CD14-positive monocyte (primary cell): ENCODE measurements at regions not wholly inside any gene's neighbourhood (a gene's known extent, or its start where the extent isn't known, plus 50 kb on each side); places are given as distances from the start of the nearest gene placed in this dataset.

Source experiments
- DNase-seq, 3 donors: peaks; one replicate each; pipeline ENCODE4 v3.0.0-alpha.2; 2011 to 2022
- H2AFZ ChIP-seq: 2 replicates; pipeline ENCODE4 v1.6.0; 2012; ENCODE audit warnings: mild to moderate bottlenecking, low read depth, low read length, inconsistent platforms; ENCODE audit not compliant: insufficient read depth, poor library complexity, severe bottlenecking
- H3K27ac ChIP-seq, 2 donors: 1 replicate in 1 of 2; 2 replicates in 1 of 2; pipeline ENCODE4 v1.5.1; 2012 to 2013; ENCODE audit warnings: low read length in 2 of 2, control low read depth in 1 of 2, inconsistent platforms in 1 of 2, low read depth in 1 of 2, mild to moderate bottlenecking in 1 of 2
- H3K27me3 ChIP-seq, 2 donors: one replicate each; pipeline versions ENCODE4 v1.6.0 to v1.6.1; 2011 to 2013; ENCODE audit warnings: low read length in 2 of 2; ENCODE audit not compliant: control insufficient read depth in 2 of 2, insufficient read depth in 2 of 2
- H3K36me3 ChIP-seq, 2 donors: replicated peaks in 1 of 2; 1 replicate in 1 of 2; 2 replicates in 1 of 2; pipeline versions ENCODE4 v1.5.1 to v1.6.1; 2012 to 2013; ENCODE audit warnings: low read length in 2 of 2, control low read depth in 1 of 2, inconsistent platforms in 1 of 2, mild to moderate bottlenecking in 1 of 2; ENCODE audit not compliant: insufficient read depth in 2 of 2, control insufficient read depth in 1 of 2
- H3K4me1 ChIP-seq, 2 donors: 1 replicate in 1 of 2; 2 replicates in 1 of 2; pipeline versions ENCODE4 v1.5.1 to v1.6.1; 2012 to 2013; ENCODE audit warnings: low read length in 2 of 2, control low read depth in 1 of 2, inconsistent platforms in 1 of 2, mild to moderate bottlenecking in 1 of 2, moderate library complexity in 1 of 2; ENCODE audit not compliant: insufficient read depth in 2 of 2, control insufficient read depth in 1 of 2
- H3K4me2 ChIP-seq: replicated peaks from 2 replicates; pipeline ENCODE3; 2012; ENCODE audit warnings: low read length, moderate library complexity, mild to moderate bottlenecking; ENCODE audit not compliant: poor library complexity, severe bottlenecking; ENCODE audit errors: extremely low read depth
- H3K4me3 ChIP-seq, 3 experiments: fragments of 200-600 bp in 1 of 3; sonication (generic) in 1 of 3; replicated peaks in 1 of 3; 1 replicate in 2 of 3; 2 replicates in 1 of 3; pipeline ENCODE4 v1.5.1; 2011 to 2013; ENCODE audit warnings: low read length in 3 of 3, mild to moderate bottlenecking in 3 of 3, control low read depth in 2 of 3, low read depth in 2 of 3, inconsistent platforms in 1 of 3, moderate library complexity in 1 of 3
- H3K79me2 ChIP-seq: 2 replicates; pipeline ENCODE4 v1.6.0; 2012; ENCODE audit warnings: mild to moderate bottlenecking, control low read depth, inconsistent platforms, low read length, moderate library complexity; ENCODE audit not compliant: insufficient read depth
- H3K9ac ChIP-seq: 2 replicates; pipeline ENCODE4 v1.6.0; 2017; ENCODE audit warnings: low read length, mild to moderate bottlenecking; ENCODE audit not compliant: insufficient read depth, poor library complexity, severe bottlenecking
- H3K9me3 ChIP-seq, 2 donors: replicated peaks in 1 of 2; 1 replicate in 1 of 2; 2 replicates in 1 of 2; pipeline versions ENCODE4 v1.5.1 to v1.6.1; 2012 to 2013; ENCODE audit warnings: low read length in 2 of 2, control low read depth in 1 of 2; ENCODE audit not compliant: control insufficient read depth in 1 of 2, insufficient read depth in 1 of 2
- H4K20me1 ChIP-seq: 2 replicates; pipeline ENCODE4 v1.6.0; 2012; ENCODE audit warnings: mild to moderate bottlenecking, low read length, control low read depth, moderate library complexity; ENCODE audit not compliant: insufficient read depth
- H3K27ac Mint-ChIP-seq, 7 donors: one replicate each; pipeline ENCODE4 v1.8.0; 2020; ENCODE audit warnings: mild to moderate bottlenecking in 7 of 7, mixed read lengths in 7 of 7, moderate library complexity in 6 of 7, inconsistent platforms in 2 of 7
- H3K27me3 Mint-ChIP-seq, 3 donors: one replicate each; pipeline ENCODE4 v1.8.0; 2021 to 2022; ENCODE audit warnings: low read depth in 3 of 3, mild to moderate bottlenecking in 3 of 3, mixed read lengths in 3 of 3, moderate library complexity in 3 of 3, inconsistent platforms in 1 of 3
- H3K36me3 Mint-ChIP-seq, 2 donors: one replicate each; pipeline ENCODE4 v1.8.0; 2020; ENCODE audit warnings: mixed read lengths in 2 of 2, inconsistent platforms in 1 of 2, mild to moderate bottlenecking in 1 of 2
- H3K4me1 Mint-ChIP-seq: one replicate; pipeline ENCODE4 v1.8.0; 2020; ENCODE audit warnings: mild to moderate bottlenecking, mixed read lengths
- H3K4me3 Mint-ChIP-seq, 2 donors: one replicate each; pipeline ENCODE4 v1.8.0; 2020; ENCODE audit warnings: mild to moderate bottlenecking in 2 of 2, mixed read lengths in 2 of 2, moderate library complexity in 1 of 2
- H3K9me3 Mint-ChIP-seq, 7 donors: one replicate each; pipeline ENCODE4 v1.8.0; 2020 to 2022; ENCODE audit warnings: mixed read lengths in 7 of 7, mild to moderate bottlenecking in 6 of 7, moderate library complexity in 6 of 7, inconsistent platforms in 2 of 7
- CTCF ChIP-seq: fragments of 200-600 bp; IDR thresholded peaks from one replicate; pipeline ENCODE4 v1.8.0; 2022; ENCODE audit warnings: antibody characterized with exemption, mild to moderate bottlenecking
- WGBS: methylation state at CpG from one replicate; pipeline ENCODE4 v1.1.5; 2013; ENCODE audit warnings: missing lambda C conversion rate; ENCODE audit not compliant: insufficient coverage; 5-methylcytosine and 5-hydroxymethylcytosine counted together
- intact Hi-C, 2 donors: fragments of 100-400 bp; cut with micrococcal nuclease; formaldehyde crosslinking; loops; one replicate each; pipeline versions ENCODE4 v1.15.0 to v1.15.1; 2023

GRCh38 chr3:7847021-7847420, 654.6 kb upstream of the LMCD1 start:
- 60% methylated on average over 1 of the region's 2 CpGs for WGBS
- Histone ChIP-seq H3K9ac (no peak overlapping the region), H3K36me3 (no peaks in the 10 kb centered on the region), H4K20me1 (no peaks in the 10 kb centered on the region), H3K4me2 (no peak overlapping the region), H3K27me3 (no peaks in the 10 kb centered on the region), H3K27ac (no peak overlapping the region), H2AFZ (no peak overlapping the region), H3K9me3 (no peaks in the 10 kb centered on the region), H3K4me1 (no peaks in the 10 kb centered on the region), H3K4me3 (no peak overlapping the region), H3K79me2 (no peaks in the 10 kb centered on the region)
- no peak overlapping the region for H3K4me3 Mint-ChIP-seq
- intact Hi-C loops = no loop called here
- peaks cover 0 to 8% (median 5%) of the 10 kb centered on the region in 7 donors for H3K9me3 Mint-ChIP-seq
- no peaks in the 10 kb centered on the region for H3K4me1 Mint-ChIP-seq
- no peaks in the 10 kb centered on the region for H3K36me3 Mint-ChIP-seq
- TF ChIP-seq CTCF = no peak
- H3K27ac Mint-ChIP-seq = no peak overlapping the region
- peaks cover 0 to 2% (median 2%) of the 10 kb centered on the region in 3 donors for H3K27me3 Mint-ChIP-seq
- DNase-seq = no peak

GRCh38 chr3:7847521-7847920, 654.1 kb upstream of the LMCD1 start:
- DNase-seq = no peak
- 90% methylated on average over 2 of the region's 6 CpGs for WGBS
- Histone ChIP-seq H3K79me2 (no peaks in the 10 kb centered on the region), H2AFZ (no peak overlapping the region), H3K9me3 (no peaks in the 10 kb centered on the region), H3K4me3 (no peak overlapping the region), H4K20me1 (no peaks in the 10 kb centered on the region), H3K27ac (no peak overlapping the region), H3K4me1 (no peaks in the 10 kb centered on the region), H3K9ac (no peak overlapping the region), H3K4me2 (no peak overlapping the region), H3K36me3 (no peaks in the 10 kb centered on the region), H3K27me3 (no peaks in the 10 kb centered on the region)
- peaks cover 0 to 2% (median 2%) of the 10 kb centered on the region in 3 donors for H3K27me3 Mint-ChIP-seq
- H3K36me3 Mint-ChIP-seq = no peaks in the 10 kb centered on the region
- no peak for TF ChIP-seq CTCF
- no peak overlapping the region for H3K4me3 Mint-ChIP-seq
- intact Hi-C loops = no loop called here
- no peak overlapping the region for H3K27ac Mint-ChIP-seq
- H3K4me1 Mint-ChIP-seq = no peaks in the 10 kb centered on the region
- H3K9me3 Mint-ChIP-seq = peaks cover 0 to 8% (median 5%) of the 10 kb centered on the region in 7 donors
